Chondrocyte (in vitro differentiated cells): ENCODE measurements at regions not wholly inside any gene's neighbourhood (a gene's known extent, or its start where the extent isn't known, plus 50 kb on each side); places are given as distances from the start of the nearest gene placed in this dataset. TPM values are rescaled to one million over a fixed set of nuclear protein-coding genes. Genes with fewer than 3 reads are reported as not detected.
"Not testable (repeated sequence)": the region's sequence is repeated elsewhere in the genome, so short reads cannot be mapped to it uniquely, and the experiment has no call there.

Experiments
- DNase-seq: peaks from one replicate; pipeline ENCODE4 v3.0.0; 2021; ENCODE audit warnings: mixed read lengths, low spot score
- H3K27ac Mint-ChIP-seq: one replicate; pipeline ENCODE4 v1.8.0; 2021; ENCODE audit warnings: mild to moderate bottlenecking, moderate library complexity, mixed read lengths; ENCODE audit not compliant: unreplicated experiment
- H3K27me3 Mint-ChIP-seq: 2 replicates; pipeline ENCODE4 v1.8.0; 2021; ENCODE audit warnings: low read depth, mixed read lengths
- H3K36me3 Mint-ChIP-seq: 2 replicates; pipeline ENCODE4 v1.8.0; 2021; ENCODE audit warnings: low read depth, mixed read lengths
- H3K4me1 Mint-ChIP-seq: 2 replicates; pipeline ENCODE4 v1.8.0; 2021; ENCODE audit warnings: low read depth, mild to moderate bottlenecking, mixed read lengths
- H3K4me3 Mint-ChIP-seq: one replicate; pipeline ENCODE4 v1.8.0; 2021; ENCODE audit warnings: mild to moderate bottlenecking, moderate library complexity, mixed read lengths; ENCODE audit not compliant: unreplicated experiment
- H3K9me3 Mint-ChIP-seq: 2 replicates; pipeline ENCODE4 v1.8.0; 2021; ENCODE audit warnings: low read depth, mixed read lengths
- microRNA-seq: library from miRNA; unstranded; fragments of <30 nt; microRNA quantifications from one replicate; pipeline ENCODE4 v1.2.0, GENCODE V29; 2020; ENCODE audit warnings: borderline number of aligned reads

GRCh38 chr7:63617595-63617994, 381.1 kb upstream of the ZNF722 start:
- H3K9me3 Mint-ChIP-seq, H3K4me3 Mint-ChIP-seq, H3K36me3 Mint-ChIP-seq, H3K27me3 Mint-ChIP-seq, H3K4me1 Mint-ChIP-seq, DNase-seq, H3K27ac Mint-ChIP-seq: not testable (repeated sequence)

- H3K9me3 Mint-ChIP-seq, H3K4me3 Mint-ChIP-seq, H3K4me1 Mint-ChIP-seq, H3K36me3 Mint-ChIP-seq, H3K27me3 Mint-ChIP-seq, H3K27ac Mint-ChIP-seq, DNase-seq: not testable (repeated sequence)
Observed at GRCh38 chr7:63620169-63620735, 378.4 kb upstream of the ZNF722 start.

GRCh38 chr7:63627590-63628485, 370.8 kb upstream of the ZNF722 start:
- not testable (repeated sequence) for DNase-seq, H3K4me3 Mint-ChIP-seq, H3K36me3 Mint-ChIP-seq, H3K27ac Mint-ChIP-seq, H3K27me3 Mint-ChIP-seq, H3K9me3 Mint-ChIP-seq, H3K4me1 Mint-ChIP-seq

- not testable (repeated sequence) for H3K4me1 Mint-ChIP-seq, H3K4me3 Mint-ChIP-seq, H3K36me3 Mint-ChIP-seq, H3K27me3 Mint-ChIP-seq, H3K9me3 Mint-ChIP-seq, H3K27ac Mint-ChIP-seq
- peak; percentile 73 for DNase-seq
Observed at GRCh38 chr7:63629024-63629423, 369.6 kb upstream of the ZNF722 start.

GRCh38 chr7:63636585-63636984, 362.1 kb upstream of the ZNF722 start:
- not testable (repeated sequence) for H3K9me3 Mint-ChIP-seq, H3K27ac Mint-ChIP-seq, H3K36me3 Mint-ChIP-seq, H3K4me3 Mint-ChIP-seq, H3K4me1 Mint-ChIP-seq, H3K27me3 Mint-ChIP-seq
- peak; percentile 85 for DNase-seq

GRCh38 chr7:63665553-63665952, 333.1 kb upstream of the ZNF722 start:
- H3K4me1 Mint-ChIP-seq, H3K27me3 Mint-ChIP-seq, H3K9me3 Mint-ChIP-seq, H3K4me3 Mint-ChIP-seq, H3K27ac Mint-ChIP-seq, H3K36me3 Mint-ChIP-seq, DNase-seq: not testable (repeated sequence)

GRCh38 chr7:63691408-63691807, 307.2 kb upstream of the ZNF722 start:
- not testable (repeated sequence) for H3K27ac Mint-ChIP-seq, H3K27me3 Mint-ChIP-seq, H3K36me3 Mint-ChIP-seq, H3K9me3 Mint-ChIP-seq, DNase-seq, H3K4me1 Mint-ChIP-seq, H3K4me3 Mint-ChIP-seq

- not testable (repeated sequence) for H3K9me3 Mint-ChIP-seq, H3K4me3 Mint-ChIP-seq, H3K36me3 Mint-ChIP-seq, H3K4me1 Mint-ChIP-seq, H3K27me3 Mint-ChIP-seq, DNase-seq, H3K27ac Mint-ChIP-seq
Observed at GRCh38 chr7:63694296-63694695, 304.4 kb upstream of the ZNF722 start.

Small RNA genes in the stretch of these regions (microRNA-seq; reads per million reads assigned to microRNA genes)
- gene MIR4283-2: not detected
